NCI-H82 (cell line): ENCODE measurements at regions not wholly inside any gene's neighbourhood (a gene's known extent, or its start where the extent isn't known, plus 50 kb on each side); places are given as distances from the start of the nearest gene placed in this dataset.

Experiments
- DNase-seq: peaks from one replicate; lab custom pipeline; 2025; lab: John Stamatoyannopoulos, UW

DNA sequence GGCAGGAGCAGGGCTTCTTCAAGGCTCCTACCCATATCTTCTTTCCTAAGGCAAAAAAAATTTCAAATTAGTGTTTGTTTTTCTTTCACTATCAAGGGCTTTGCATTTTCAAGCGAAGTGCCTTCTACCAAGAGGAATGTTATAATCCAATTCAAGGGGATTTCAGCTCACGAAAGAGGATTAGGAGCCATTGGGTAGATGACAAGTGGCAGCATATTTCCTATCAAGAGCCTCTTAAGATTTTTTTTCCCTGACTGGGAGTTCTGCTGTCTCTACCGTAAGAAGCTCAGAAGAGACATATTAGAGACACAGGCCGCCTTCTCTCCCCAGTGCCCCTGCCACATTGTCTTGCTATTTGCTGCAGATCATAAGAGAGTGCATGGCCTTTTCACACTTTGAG is 55.9 kb upstream of the BMAL1 start:
- DNase-seq = peak; percentile 96

GRCh38 chr11:13222285-13222684 is 55.3 kb upstream of the BMAL1 start:
- no peak for DNase-seq

DNA sequence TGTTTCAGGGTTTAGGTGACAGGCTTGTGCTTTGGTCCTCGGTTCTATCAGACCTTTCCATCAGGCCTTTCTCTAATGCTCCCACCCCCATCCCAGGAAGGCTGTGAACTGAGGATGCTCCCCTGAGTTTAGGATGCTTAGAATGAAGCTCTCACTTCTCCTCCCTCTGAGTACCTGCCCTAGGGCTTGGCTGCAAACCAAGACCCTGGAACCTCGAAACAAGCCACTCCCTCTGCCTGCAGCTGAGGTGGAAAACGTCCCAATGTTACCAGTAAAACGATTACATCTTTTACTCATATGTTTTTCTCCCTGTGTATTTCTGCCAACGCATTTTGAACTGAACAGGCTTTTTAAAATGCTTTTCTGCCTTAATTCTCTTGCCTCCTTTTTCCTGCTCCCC is 54.5 kb upstream of the BMAL1 start:
- no peak for DNase-seq

GRCh38 chr11:13224324-13224723 is 53.3 kb upstream of the BMAL1 start:
- no peak for DNase-seq

- no peak for DNase-seq
These were observed 52.3 kb upstream of the BMAL1 start for GRCh38 chr11:13225038-13226001.

DNA sequence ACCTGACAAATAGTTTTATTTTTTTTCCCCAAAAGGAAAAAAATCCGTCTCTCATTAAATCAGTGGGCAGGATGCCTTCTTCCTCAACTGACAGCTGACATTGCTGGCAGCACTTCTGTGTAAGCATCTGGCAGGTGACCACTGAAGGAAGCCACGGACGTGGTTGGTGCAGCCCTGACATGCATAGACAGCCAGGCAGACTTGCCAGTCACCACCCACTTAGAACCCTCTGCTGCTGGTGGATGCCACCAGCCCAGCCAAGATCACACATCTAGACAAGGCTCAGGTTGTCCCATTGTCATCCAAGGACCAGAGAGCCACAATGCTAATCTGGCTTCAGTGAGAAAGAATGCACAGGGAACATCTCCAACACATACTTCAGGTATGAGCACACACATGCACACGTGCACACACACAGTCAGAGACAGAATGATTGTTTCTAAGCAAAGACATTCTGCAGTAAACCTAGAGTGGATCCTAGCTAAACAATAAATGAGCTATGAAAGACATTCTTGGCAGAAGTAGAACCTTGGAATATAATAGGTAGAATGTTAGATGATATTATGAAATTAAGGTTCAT is 49.8 kb upstream of the BMAL1 start:
- no peak for DNase-seq
